ENCODE measurements at regions not wholly inside any gene's neighbourhood (a gene's known extent, or its start where the extent isn't known, plus 50 kb on each side); places are given as distances from the start of the nearest gene placed in this dataset.

DNA sequence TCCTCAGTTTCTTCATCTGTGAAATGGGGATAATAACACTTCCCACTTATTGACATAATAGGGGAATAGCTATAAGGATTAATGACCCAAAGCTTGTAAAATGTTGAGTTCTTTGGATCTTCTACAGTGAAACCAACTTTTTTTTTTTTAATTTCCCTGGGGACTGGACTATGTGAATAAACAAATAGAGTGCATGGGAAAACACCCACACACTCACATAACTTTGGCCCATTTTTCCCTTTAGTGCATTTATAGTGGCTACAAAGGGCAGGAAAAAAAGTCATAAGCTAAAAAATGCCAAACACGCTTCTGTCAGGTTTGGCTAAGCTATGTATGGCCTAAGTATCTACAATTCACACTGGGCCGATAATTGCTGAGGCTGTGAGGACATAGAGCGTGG is 406.2 kb upstream of the JAG1 start:
- Histone ChIP-seq H3K27me3 (ENCODE audit: insufficient read depth, low read length) (no peaks in the 10 kb centered on the region), H3K9me2 (ENCODE audit: insufficient read depth) (no peaks in the 10 kb centered on the region), H3K4me3 (replicated peaks in 1 of 2; ENCODE audit: low read depth in 1 of 2, low read length in 2 of 2) (no peak overlapping the region), H3K4me1 (ENCODE audit: control insufficient read depth in 1 of 2, insufficient read depth in 2 of 2, low read length in 2 of 2) (no peaks in the 10 kb centered on the region), H3K4me2 (ENCODE audit: low read length) (no peak overlapping the region), H3K9me3 (ENCODE audit: control insufficient read depth in 1 of 2, insufficient read depth in 1 of 2, low read depth in 1 of 2, low read length in 2 of 2) (no peaks in the 10 kb centered on the region), H4K20me1 (ENCODE audit: insufficient read depth) (no peaks in the 10 kb centered on the region), H3K27ac (ENCODE audit: low read depth, low read length) (no peak overlapping the region), H3K79me2 (ENCODE audit: insufficient read depth, low read length) (no peaks in the 10 kb centered on the region), H2AFZ (ENCODE audit: low read depth, low read length, poor library complexity, severe bottlenecking) (no peak overlapping the region), H3K9ac (ENCODE audit: low read length) (no peak overlapping the region), H3K36me3 (ENCODE audit: control insufficient read depth in 1 of 2, insufficient read depth in 2 of 2, low read length in 2 of 2) (no peaks in the 10 kb centered on the region)
- intact Hi-C loops (cut with micrococcal nuclease), result no loop called here
- no TSS peak for BruUV-seq (replicated peaks)
- no peak for DNase-seq (ENCODE audit: low read depth, low spot score)
- ChIA-PET POLR2A (no interaction called here), RAD21 (ENCODE audit: low non-redundant PET in 1 of 2, low total read pairs in 2 of 2, uncharacterized antibody in 2 of 2, unreplicated experiment in 2 of 2) (no interaction called here), CTCF (no interaction called here)
- TF ChIP-seq ELF1 (IDR thresholded peaks at IDR 0.05; ENCODE audit: borderline replicate concordance, low read depth), result no peak
- ATAC-seq, result no peak

DNA sequence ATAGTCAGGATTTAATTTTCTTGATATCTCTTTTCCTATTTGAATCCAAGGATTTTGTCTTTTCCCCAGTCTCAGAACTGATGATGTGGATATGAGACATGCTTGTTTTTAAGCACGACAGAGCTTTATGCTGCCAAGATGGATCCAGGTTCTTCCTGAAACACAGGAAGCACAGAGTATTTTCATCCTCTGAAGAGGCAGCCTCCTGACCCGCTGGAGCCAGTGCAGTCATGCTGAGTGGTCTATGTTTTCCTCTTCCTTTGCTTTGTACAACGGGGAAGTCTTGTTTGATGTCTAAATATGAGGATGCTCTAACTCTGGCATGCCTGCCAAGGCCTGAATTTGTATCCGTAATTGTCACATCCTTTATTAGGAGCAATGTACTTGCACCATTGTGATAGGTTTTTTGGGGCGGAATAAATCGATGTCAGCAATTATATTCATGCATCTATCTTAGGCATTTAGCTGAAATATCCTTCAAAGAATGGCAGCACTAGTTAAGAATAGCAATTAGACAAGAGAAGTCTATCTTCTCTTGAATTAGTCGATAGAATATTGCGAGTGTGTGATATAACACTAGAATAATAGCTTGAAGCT is 407.1 kb upstream of the JAG1 start:
- intact Hi-C loops (cut with micrococcal nuclease), result no loop called here
- no peak overlapping the region for H3K4me2 ChIP-seq (ENCODE audit: low read length)

More for the DNA sequence above, 407.1 kb upstream of the JAG1 start:
- no peaks in the 10 kb centered on the region for H3K9me2 ChIP-seq (ENCODE audit: insufficient read depth)
- H3K27me3 ChIP-seq (ENCODE audit: insufficient read depth, low read length), result no peaks in the 10 kb centered on the region
- no peaks in the 10 kb centered on the region for H4K20me1 ChIP-seq (ENCODE audit: insufficient read depth)
- no peak for TF ChIP-seq RAD21 (IDR thresholded peaks at IDR 0.05; ENCODE audit: low read depth)
- TF ChIP-seq EZH2 (IDR thresholded peaks at IDR 0.05), result no peak
- TF ChIP-seq, protein P1, sequence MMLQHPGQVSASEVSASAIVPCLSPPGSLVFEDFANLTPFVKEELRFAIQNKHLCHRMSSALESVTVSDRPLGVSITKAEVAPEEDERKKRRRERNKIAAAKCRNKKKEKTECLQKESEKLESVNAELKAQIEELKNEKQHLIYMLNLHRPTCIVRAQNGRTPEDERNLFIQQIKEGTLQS (IDR thresholded peaks at IDR 0.05), result no peak
- TF ChIP-seq ELF1 (IDR thresholded peaks at IDR 0.05; ENCODE audit: borderline replicate concordance, low read depth), result no peak
- no peak for TF ChIP-seq POLR2A (IDR thresholded peaks at IDR 0.05; ENCODE audit: borderline replicate concordance, extremely low read depth, insufficient read depth, insufficient read length)
- TF ChIP-seq POLR2AphosphoS5 (IDR thresholded peaks at IDR 0.05; ENCODE audit: low read depth, low read length), result no peak
- TF ChIP-seq SIN3A (IDR thresholded peaks at IDR 0.05; ENCODE audit: low read depth), result no peak
- H3K27ac ChIP-seq (ENCODE audit: low read depth, low read length), result no peak overlapping the region
- ChIA-PET POLR2A (no interaction called here), RAD21 (ENCODE audit: low non-redundant PET in 1 of 2, low total read pairs in 2 of 2, uncharacterized antibody in 2 of 2, unreplicated experiment in 2 of 2) (no interaction called here), CTCF (no interaction called here)
- H3K4me1 ChIP-seq (ENCODE audit: control insufficient read depth in 1 of 2, insufficient read depth in 2 of 2, low read length in 2 of 2), result no peaks in the 10 kb centered on the region
- H3K9me3 ChIP-seq (ENCODE audit: control insufficient read depth in 1 of 2, insufficient read depth in 1 of 2, low read depth in 1 of 2, low read length in 2 of 2), result no peaks in the 10 kb centered on the region
- no peaks in the 10 kb centered on the region for H3K79me2 ChIP-seq (ENCODE audit: insufficient read depth, low read length)
- no peak overlapping the region for H3K4me3 ChIP-seq (replicated peaks in 1 of 2; ENCODE audit: low read depth in 1 of 2, low read length in 2 of 2)
- BruUV-seq (replicated peaks), result no TSS peak
- no peak for DNase-seq (ENCODE audit: low read depth, low spot score)
- H3K9ac ChIP-seq (ENCODE audit: low read length), result no peak overlapping the region
- H2AFZ ChIP-seq (ENCODE audit: low read depth, low read length, poor library complexity, severe bottlenecking), result no peak overlapping the region
- H3K36me3 ChIP-seq (ENCODE audit: control insufficient read depth in 1 of 2, insufficient read depth in 2 of 2, low read length in 2 of 2), result no peaks in the 10 kb centered on the region
- no peak for ATAC-seq
